ENCODE measurements at regions not wholly inside any gene's neighbourhood (a gene's known extent, or its start where the extent isn't known, plus 50 kb on each side); places are given as distances from the start of the nearest gene placed in this dataset.
A peak's percentile ranks its signal among the peaks of the same experiment; 100 is the strongest.

GRCh38 chr14:29191092-29191491 is 424.5 kb downstream of the FOXG1 start:
- in situ Hi-C loops (cut with MboI; ENCODE audit: low pct_unique_long_range_greater_than_20kb, low sequenced_read_pairs, unreplicated experiment), result no loop called here
- DNase-seq (ENCODE audit: low spot score), result no peak
- no peak for TF ChIP-seq CTCF (IDR thresholded peaks at IDR 0.05; ENCODE audit: extremely low read depth, insufficient read depth, missing control alignments)

GRCh38 chr14:29197557-29197956 is 431.0 kb downstream of the FOXG1 start:
- no peak for DNase-seq (ENCODE audit: low spot score)
- no peak for TF ChIP-seq CTCF (IDR thresholded peaks at IDR 0.05; ENCODE audit: extremely low read depth, insufficient read depth, missing control alignments)
- in situ Hi-C loops (cut with MboI; ENCODE audit: low pct_unique_long_range_greater_than_20kb, low sequenced_read_pairs, unreplicated experiment), result no loop called here

GRCh38 chr14:29205658-29206057 is 439.1 kb downstream of the FOXG1 start:
- in situ Hi-C loops (cut with MboI; ENCODE audit: low pct_unique_long_range_greater_than_20kb, low sequenced_read_pairs, unreplicated experiment), result loop anchor here (25.0 kb wide), 1 partner anchor 443 kb away; the partner anchor contains the start of gene FOXG1
- TF ChIP-seq CTCF (IDR thresholded peaks at IDR 0.05; ENCODE audit: extremely low read depth, insufficient read depth, missing control alignments), result no peak
- DNase-seq (ENCODE audit: low spot score), result no peak

- in situ Hi-C loops (cut with MboI; ENCODE audit: low pct_unique_long_range_greater_than_20kb, low sequenced_read_pairs, unreplicated experiment), result loop anchor here (25.0 kb wide), 1 partner anchor 454 kb away; the partner anchor contains the start of gene FOXG1
- peak; percentile 4 for DNase-seq (ENCODE audit: low spot score)
- no peak for TF ChIP-seq CTCF (IDR thresholded peaks at IDR 0.05; ENCODE audit: extremely low read depth, insufficient read depth, missing control alignments)
These were observed 449.3 kb downstream of the FOXG1 start for GRCh38 chr14:29215853-29216252.

- no peak for TF ChIP-seq CTCF (IDR thresholded peaks at IDR 0.05; ENCODE audit: extremely low read depth, insufficient read depth, missing control alignments)
- DNase-seq (ENCODE audit: low spot score), result no peak
- in situ Hi-C loops (cut with MboI; ENCODE audit: low pct_unique_long_range_greater_than_20kb, low sequenced_read_pairs, unreplicated experiment), result loop anchor here (25.0 kb wide), 1 partner anchor 454 kb away; the partner anchor contains the start of gene FOXG1
These were observed 450.0 kb downstream of the FOXG1 start for GRCh38 chr14:29216268-29217232.

- in situ Hi-C loops (cut with MboI; ENCODE audit: low pct_unique_long_range_greater_than_20kb, low sequenced_read_pairs, unreplicated experiment), result loop anchor here (25.0 kb wide), 1 partner anchor 456 kb away; the partner anchor contains the start of gene FOXG1
- no peak for DNase-seq (ENCODE audit: low spot score)
- TF ChIP-seq CTCF (IDR thresholded peaks at IDR 0.05; ENCODE audit: extremely low read depth, insufficient read depth, missing control alignments), result no peak
These were observed 451.3 kb downstream of the FOXG1 start for GRCh38 chr14:29217813-29218450.

Data from GM13977 (cell line).